ENCODE measurements at regions not wholly inside any gene's neighbourhood (a gene's known extent, or its start where the extent isn't known, plus 50 kb on each side); places are given as distances from the start of the nearest gene placed in this dataset.

GRCh38 chr5:158436271-158437065 is 577.5 kb upstream of the CLINT1 start:
- TF ChIP-seq CTCF (IDR thresholded peaks at IDR 0.05) (no peak), POLR2AphosphoS5 (IDR thresholded peaks at IDR 0.05) (no peak)
